HG03159 (cell line): ENCODE measurements at regions not wholly inside any gene's neighbourhood (a gene's known extent, or its start where the extent isn't known, plus 50 kb on each side); places are given as distances from the start of the nearest gene placed in this dataset.

Experiments
- ATAC-seq: cut with Tn5 transposase; IDR thresholded peaks from one replicate; pipeline ENCODE4 v1.9.1; 2021; ENCODE audit warnings: mild to moderate bottlenecking, moderate library complexity; ENCODE audit not compliant: unreplicated experiment

DNA sequence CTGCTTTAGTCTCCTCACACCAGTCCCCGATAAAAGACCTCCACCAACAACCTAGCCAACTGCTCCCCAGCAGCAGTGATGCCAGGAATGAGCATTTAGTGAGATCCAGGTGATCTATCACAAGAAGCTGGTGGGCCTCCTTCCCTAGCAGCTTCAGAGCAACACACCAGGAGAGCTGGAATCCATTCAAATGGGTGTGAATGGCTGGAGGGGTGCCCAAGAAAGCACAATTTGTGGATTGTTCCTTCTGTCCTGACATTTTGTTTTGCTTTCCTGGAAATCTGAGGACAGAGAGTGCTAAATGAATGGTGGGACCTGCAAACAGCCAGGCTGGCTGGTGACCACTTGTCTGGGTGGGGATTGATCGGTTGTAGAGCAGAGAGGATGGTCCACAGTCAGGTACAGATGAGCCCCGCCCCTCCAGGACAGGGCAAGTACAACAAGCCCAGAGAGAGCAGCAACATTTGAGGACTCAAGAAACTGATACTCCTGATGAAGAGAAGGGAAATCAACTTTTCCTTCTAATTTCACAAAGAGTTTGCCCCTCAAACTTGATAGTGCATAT lies 316.8 kb downstream of the VPS13C start:
- no peak for ATAC-seq

DNA sequence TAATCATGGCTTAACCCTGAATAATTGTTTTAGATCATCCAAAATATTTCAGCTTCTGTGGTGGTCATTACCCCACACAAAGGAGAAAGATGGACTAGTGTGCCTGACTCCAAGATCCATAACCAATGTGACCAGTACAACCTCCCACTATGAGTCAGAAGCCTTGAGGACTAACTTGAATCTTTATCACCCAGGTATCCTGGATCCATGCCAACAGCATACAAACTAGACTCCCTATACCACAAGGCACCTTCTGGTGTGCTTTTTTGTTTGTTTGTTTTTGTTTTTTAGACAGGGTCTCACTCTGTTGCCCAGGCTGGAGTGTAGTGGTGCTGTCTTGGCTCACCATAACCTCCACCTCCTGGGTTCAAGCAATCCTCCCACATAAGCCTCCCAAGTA lies 317.7 kb downstream of the VPS13C start:
- ATAC-seq, result no peak

DNA sequence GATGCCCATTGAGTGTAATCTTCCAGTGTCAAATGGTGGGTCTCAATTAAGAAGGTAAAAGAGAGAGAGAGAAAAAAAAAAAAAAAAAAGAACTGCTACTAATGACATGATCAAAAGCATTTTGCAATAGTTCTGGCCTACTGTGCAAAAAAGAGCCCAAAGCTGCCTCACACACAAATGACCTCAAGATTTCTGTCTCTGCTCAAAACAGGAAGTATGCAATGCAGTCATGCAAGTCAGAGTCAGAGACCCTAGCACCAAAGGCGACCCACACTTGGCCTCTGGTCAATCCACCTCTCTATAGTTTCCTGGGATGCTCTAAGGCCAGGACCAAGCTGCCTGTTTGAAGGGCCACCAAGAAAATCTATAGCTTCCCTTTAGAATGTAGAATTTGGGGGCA lies 323.5 kb downstream of the VPS13C start:
- ATAC-seq, result no peak

DNA sequence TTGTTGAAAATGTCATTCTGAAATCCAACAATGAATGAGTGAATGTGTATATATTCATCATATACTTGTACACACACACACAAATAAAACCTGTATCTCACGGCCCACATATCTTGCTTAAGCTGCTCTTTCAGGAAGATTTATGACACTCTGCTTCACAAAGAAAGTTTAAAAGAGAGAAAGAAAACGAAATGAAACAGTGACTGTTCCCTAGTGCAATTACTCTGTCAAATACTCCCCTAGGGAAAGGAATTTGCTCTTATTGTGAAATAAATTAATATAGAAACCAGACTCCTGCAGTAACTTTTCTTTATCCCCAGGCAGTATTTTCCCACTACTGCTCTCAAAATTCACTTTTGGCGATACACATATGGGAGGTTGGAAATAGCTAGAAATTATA lies 329.1 kb downstream of the VPS13C start:
- ATAC-seq, result no peak

DNA sequence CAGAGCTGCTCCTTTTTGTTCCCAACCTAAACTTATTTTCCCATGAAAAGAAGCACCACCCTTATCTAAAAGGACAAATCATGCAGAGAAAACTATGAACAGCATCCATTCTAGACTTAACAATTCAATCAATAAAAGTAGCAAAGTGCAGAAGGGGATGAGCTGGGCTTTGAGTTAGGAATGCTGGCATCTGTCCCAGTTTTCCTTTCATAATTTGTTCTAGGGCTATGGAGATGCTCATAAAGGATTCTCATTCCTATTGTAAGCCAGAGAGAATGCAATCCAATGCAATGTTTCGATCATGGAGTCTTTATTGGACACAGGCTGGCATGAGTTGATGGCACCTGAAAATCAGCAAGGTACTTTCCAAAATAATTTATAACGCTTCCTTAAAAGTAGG lies 330.6 kb downstream of the VPS13C start:
- ATAC-seq, result no peak

DNA sequence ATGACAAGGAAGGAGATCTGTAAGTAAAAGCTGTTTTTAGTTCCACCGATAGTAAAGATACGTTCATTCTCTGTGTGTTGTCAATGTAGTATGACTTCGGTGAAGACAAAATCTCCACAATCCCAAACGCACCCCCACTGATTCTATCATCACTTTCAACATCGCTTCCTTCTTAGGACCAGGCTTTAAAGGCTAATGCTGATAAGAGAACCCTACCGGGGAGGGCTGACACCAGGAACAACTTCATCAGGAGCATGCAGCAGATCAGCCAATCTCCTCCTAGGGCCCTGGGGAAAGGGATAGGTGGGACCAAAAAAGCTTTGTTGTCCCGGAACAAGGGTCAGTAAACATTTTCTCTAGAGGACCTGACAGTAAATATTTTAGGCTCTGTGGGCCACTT lies 334.1 kb downstream of the VPS13C start:
- ATAC-seq, result no peak

DNA sequence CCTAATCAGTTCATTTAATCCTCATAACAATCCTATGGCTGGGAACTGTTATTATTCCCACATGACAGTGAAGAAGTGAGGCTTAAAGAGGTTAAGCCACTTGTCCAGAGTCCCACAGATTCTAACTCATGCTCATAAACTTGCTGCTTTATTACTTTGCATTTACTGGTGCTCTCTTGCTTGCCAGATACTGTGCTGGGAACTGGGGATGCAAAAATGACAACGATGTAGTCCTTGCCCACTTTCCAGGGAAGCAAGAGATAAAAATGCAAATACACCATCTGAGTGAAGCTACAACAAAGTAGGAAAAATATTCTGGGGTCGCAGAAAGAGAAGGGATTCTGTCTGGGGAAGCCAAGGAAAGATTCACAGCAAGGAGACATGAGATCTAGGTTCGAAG lies 335.0 kb downstream of the VPS13C start:
- ATAC-seq, result no peak

DNA sequence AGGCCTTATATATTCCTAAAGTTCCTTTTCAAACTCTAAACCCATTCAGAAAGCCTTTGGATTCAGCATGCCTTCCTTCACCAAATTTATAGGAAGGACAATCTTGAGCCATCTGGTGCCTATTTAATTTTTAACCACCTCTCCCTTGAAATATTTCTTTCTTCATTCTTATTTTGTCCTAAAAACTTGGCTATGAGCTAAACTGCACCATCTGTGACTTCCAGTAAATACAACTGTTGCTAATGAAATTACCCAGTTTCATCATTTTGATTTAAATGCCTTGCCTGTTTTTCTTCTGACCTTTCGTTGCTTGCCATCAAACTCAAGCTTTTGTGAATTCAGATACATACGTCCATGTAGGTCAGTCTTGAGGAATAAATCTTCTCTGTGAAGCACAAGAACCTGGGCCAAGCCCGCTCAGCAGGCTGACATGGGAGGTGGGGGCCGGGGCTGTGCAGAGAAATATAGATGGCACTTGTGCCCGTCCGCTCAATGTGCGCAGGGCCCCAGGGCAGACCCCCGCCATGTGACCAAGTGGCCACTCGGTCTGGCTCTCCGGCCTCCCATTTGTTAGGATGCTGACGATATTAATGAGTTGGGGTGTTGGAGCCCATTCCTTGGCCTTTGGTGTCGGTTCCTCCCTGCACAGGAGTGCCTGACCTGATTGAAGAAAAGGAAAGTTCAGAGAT lies 335.9 kb downstream of the VPS13C start:
- no peak for ATAC-seq

DNA sequence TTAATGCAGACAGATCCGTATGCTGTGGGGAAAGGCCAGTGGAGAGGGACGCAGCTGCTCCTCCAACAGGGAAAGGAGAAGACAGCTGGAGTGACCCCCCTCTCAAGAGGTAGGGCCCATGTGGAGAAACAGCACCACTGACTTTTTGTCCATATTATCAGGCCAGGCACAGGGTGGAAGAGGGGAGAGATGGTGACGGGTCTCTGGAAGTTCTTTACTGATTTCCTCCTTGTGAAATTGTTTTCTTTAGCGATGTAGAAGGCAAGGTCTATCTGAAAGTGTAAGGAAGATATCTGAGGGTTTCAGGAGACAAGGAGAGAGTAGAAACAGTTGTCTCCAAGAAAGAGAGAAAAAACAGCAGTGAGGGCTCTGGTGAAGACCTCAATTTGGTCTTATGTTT lies 338.8 kb downstream of the VPS13C start:
- ATAC-seq, result no peak

DNA sequence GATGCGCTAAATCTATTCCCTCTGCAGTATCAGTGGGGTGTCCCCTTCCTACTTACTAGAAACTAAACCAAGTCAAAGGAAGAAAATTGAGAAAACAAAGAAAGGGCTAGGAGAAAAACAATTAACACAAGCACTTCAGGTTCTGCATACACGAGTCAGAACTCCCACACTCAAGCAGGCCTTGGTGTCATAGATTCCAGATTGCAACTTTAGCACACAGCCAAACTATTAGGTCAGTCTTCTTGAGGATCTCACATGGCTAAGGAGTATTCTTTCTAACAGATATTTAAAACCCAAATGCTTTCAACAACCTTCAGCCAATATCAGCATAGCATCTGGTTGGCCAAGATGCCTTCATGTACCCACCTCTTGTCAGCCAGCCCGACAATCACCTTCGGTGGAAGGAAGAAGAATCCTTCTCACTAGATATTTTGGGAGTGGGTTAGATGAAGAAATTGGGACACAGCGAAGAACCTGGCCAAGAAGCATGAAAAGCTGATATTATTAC lies 340.0 kb downstream of the VPS13C start:
- ATAC-seq, result no peak

DNA sequence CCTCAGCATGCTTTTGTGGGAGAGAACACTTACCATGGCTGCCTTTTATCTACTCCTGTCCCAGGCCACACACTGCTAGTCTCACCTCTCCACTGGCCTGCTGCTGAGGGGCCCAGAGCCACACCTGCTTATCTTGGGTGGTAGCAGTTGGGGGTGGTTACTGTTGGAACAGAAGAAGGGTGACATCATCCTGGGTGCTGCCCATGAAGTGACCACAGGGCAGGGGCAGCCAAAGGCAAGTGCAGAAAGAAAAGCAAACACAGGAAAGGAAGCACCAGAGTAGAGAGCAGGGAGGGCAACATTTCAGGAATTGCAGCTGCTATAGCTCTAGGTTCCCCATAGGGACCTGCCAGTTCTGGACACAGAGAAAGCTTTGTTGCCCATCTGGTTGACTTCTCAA lies 345.2 kb downstream of the VPS13C start:
- ATAC-seq, result no peak

DNA sequence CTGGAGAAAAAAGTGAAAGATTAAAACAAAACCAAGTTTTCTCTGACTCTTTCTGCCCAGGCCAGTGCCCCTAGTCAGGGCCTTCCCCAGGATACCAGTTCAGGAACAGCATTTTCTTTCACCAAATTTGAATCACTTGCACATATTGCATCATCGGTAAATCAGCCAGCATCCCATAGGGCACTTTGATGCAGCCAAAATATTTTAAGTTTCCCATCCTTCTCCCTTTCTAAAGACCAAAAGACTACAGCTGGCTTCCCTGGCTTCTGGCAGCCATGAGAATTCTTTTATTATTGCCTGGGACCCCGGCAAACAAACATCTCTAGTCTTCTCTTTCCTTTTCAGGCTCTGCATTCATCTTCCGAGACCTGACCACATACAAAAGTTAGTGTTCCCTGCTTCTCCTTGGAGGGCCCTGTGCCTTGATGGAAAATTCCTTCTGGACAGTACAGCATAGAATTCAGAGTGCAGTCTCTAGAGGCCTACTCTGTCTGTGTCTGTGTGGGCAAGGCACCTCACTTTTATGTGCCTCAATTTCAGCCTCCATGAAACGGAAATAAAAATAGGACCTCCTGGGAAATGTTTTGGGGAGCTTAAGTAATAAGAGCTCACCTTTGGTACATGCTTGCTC lies 348.0 kb downstream of the VPS13C start:
- ATAC-seq, result no peak

DNA sequence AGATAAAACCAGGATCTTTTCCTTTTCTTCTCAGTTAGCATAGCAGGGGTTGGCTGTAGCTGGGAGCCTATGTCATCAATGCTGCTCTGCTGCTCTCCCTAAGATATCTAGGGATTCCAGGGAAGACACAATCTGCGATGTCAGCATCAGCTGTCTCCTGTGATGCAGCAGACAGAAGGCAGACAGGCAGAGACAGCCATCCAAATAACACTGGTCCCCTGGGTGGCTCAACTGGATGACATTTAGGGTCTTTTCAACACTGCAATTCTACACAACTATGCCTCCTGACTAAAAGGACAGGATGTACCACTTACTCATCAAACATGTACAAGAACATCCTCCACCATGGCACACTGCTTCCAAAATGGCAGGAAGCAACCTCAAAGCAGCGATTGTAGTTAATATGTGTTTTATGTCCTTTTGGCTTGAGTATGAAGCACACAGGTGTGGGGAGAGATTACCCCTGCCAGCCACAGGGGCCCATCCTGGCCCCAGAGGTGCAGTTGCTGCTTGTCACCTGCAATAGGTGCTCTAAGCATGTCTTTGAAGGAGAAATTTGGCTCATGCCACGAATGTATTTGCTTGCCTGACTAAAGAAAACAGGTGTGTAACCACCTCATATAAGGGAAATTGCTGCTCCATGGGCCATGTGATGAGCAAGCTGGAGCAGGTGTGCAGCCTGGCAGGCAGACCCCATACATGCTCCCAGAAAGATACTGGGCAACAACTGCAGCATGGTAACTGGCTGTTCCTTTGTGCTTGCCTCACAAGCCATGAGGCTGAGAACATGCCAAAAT lies 357.8 kb downstream of the VPS13C start:
- no peak for ATAC-seq

DNA sequence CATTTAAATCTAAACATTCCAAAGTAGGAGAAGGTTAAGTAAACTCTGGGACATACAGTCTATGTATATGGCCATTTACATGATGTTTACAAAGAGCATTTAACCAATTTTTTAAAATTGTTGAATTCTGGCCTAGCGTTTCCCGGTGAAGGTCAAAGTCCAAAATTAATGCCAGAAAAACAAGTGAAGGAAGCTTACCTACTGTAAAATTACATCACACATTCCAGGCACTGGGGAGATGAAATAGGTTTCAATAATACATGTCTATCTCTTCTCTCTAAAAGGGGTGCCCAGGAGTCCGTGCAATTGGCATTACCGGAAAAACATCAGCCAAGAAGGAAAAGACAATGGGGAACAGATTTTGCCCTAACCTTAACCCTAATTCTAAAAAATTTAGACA lies 358.8 kb downstream of the VPS13C start:
- no peak for ATAC-seq

DNA sequence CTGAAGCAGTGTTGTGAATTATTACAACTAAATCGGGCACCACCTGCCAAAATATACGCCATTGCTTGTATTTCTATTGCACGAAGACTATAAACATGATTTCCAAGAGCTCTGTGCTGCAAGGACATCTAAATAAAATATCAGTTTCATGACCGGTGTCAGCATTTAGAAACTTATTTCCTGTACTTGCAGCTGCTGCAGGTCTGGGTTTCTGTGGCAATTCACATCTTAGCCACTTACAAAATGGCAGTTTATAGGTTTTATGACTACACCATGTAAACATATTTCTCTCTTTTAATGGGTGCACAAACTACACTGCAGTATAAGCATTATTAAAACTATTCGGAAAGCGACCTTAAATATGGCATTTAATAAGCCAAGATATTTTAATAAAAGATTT lies 359.4 kb downstream of the VPS13C start:
- ATAC-seq, result no peak

DNA sequence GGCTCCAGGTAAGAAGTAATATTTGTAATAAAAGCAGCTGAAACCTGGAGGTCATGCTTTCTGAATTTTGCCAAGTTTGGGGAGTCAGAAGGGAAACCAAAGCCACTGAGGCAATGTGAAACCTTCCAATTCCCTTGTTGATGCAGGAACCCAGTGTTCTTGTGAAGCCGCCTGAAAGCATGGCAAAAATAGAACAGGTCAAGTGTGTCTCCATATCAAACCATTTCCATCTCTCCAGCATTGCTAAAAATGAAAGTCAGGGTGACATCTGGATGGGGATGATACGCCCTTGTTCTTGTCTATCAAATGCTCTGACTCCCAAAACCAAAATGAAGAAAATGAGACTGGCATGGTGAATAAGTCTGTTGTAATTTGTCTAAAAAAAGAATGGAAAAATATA lies 362.5 kb downstream of the VPS13C start:
- no peak for ATAC-seq

DNA sequence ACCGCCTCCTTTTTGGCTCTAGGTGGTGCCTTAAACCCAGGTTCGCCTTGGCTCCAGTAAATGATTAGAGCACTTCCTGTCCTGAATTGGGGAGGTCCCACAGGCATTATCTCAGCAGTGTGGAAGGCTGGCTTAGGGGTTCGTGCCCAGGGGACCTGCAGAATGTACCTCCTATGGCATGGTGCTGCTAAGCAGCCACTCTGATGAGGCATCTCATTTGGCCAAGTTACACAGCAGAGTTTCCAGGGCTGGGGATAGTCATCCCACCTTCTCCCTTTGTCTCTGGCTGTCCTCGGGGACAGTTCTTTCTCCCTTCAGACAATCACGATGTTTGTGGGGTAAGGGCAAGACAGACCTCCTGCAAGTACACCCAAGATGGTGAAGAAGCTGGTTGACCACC lies 371.2 kb downstream of the VPS13C start:
- no peak for ATAC-seq

DNA sequence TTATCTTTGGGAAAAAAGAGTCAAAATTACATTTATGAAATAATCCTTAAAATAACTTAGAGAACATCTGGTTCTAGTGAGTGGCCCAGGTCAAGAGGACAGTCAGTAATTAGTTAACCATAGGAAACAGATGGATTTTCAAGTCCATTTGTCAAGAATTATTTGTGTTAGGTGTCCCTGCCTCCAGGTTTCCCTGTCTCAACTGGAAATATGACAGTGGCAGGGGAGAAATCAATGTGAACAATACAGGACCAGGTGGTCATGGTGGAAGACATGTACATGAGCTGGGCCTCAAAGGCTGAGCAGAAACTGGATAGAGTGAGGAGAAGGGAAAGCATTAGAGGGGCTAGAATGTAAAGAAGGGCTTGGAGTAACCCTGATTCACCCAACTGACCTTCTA lies 372.6 kb downstream of the VPS13C start:
- ATAC-seq, result no peak

DNA sequence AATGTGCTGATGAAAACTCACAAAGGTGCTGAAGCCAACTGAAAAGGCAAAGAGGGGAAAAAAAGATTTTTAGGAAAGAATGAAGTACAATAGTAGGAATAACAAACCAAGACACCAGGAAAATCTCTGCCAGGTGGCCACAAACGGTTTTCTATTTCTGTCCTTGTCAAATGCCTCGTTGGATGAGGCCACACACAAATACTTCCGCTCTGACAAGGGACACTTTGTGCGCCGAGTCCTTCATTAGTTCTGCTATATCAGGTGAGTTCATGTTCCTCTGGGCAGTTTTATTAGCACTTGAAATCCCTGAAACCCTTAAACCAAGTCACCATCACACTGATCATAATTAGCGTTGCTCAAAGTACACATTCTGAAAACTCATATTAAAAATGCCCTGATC lies 373.1 kb downstream of the VPS13C start:
- no peak for ATAC-seq

DNA sequence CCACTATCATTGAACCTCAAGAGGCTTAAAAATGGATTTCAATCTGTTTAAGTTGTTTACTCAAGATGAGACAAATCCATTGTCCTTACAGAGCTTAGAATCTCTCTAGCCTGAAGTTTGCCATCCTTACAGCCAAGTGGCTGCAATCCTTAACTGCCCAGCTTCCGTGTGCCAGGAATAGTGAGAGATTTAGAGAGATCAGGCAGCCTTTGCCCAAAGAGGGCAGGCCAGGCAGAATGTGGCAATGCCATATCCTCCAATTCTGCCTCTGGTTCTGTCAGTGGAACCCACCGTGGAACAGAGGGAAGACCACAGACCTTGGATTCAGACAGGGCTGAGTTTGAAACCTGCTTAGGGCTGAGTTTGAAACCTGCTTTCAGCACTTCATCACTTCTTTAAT lies 374.3 kb downstream of the VPS13C start:
- ATAC-seq, result no peak

DNA sequence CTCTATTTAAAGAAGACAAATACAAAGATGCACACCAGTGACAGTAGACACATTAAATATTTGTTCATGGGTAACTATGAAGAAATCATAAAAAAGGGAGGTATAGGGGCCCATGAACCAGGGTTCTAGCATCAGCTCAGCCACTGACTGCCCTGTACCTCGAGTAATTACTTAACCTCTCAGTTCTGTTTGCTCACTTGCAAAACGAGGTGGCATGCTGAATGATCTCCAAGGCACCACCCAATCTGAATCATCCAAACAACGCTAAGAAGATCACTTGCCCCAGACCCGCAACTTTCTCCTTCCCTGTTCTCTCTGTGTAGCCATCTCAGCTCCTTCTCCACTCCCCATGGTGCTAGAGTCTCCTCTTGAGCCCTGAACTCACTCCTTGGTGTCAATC lies 374.7 kb downstream of the VPS13C start:
- no peak for ATAC-seq
